Heart right ventricle (tissue), 16 donors: ENCODE measurements at regions not wholly inside any gene's neighbourhood (a gene's known extent, or its start where the extent isn't known, plus 50 kb on each side); places are given as distances from the start of the nearest gene placed in this dataset.

Experiments used
- ATAC-seq, 8 donors: fragments of 200-7000 bp; cut with Tn5 transposase; one replicate each; pipeline ENCODE4 v1.9.1; 2020; ENCODE audit warnings: mild to moderate bottlenecking in 8 of 8, moderate library complexity in 8 of 8, moderate number of reproducible peaks in 1 of 8
- DNase-seq, 2 donors: peaks; one replicate each; pipeline ENCODE4 v3.0.0-alpha.2; 2020
- H3K27ac ChIP-seq, 10 donors: fragments of 200-600 bp; sonication (generic) in 2 of 10; one replicate each; pipeline versions ENCODE4 v1.5.0 to v1.8.0; 2020 to 2022; ENCODE audit warnings: mild to moderate bottlenecking in 3 of 10
- H3K27me3 ChIP-seq, 7 donors: fragments of 200-600 bp; one replicate each; pipeline ENCODE4 v1.8.0; 2021 to 2022; ENCODE audit warnings: mild to moderate bottlenecking in 2 of 7
- H3K36me3 ChIP-seq, 9 donors: fragments of 200-600 bp; sonication (generic) in 1 of 9; one replicate each; pipeline versions ENCODE4 v1.5.0 to v1.8.0; 2020 to 2022; ENCODE audit warnings: mild to moderate bottlenecking in 2 of 9
- H3K4me1 ChIP-seq, 9 donors: fragments of 200-600 bp; sonication (generic) in 1 of 9; one replicate each; pipeline versions ENCODE4 v1.5.0 to v1.8.0; 2020 to 2022; ENCODE audit warnings: mild to moderate bottlenecking in 4 of 9
- H3K4me3 ChIP-seq, 10 donors: fragments of 200-600 bp; sonication (generic) in 2 of 10; one replicate each; pipeline versions ENCODE4 v1.5.0 to v1.8.0; 2020 to 2022; ENCODE audit warnings: mild to moderate bottlenecking in 7 of 10, moderate library complexity in 2 of 10
- H3K9me3 ChIP-seq, 11 donors: fragments of 200-600 bp in 10 of 11; sonication (generic) in 2 of 11; one replicate each; pipeline versions ENCODE4 v1.5.0 to v1.8.0; 2013 to 2022; ENCODE audit warnings: mild to moderate bottlenecking in 2 of 11, control low read depth in 1 of 11, moderate library complexity in 1 of 11
- WGBS, 2 donors: extraction: QIAGEN DNeasy Blood & Tissue Kit; methylation state at CpG; one replicate each; pipeline ENCODE4 v1.1.7; 2013; ENCODE audit warnings: inconsistent platforms in 1 of 2; 5-methylcytosine and 5-hydroxymethylcytosine counted together
- intact Hi-C, 10 donors: fragments of 100-400 bp; cut with DNase I; formaldehyde crosslinking; loops; one replicate each; pipeline versions ENCODE4 v1.11.1 to v1.14.2; 2022
- TF ChIP-seq, protein P1 (sequence below), 9 donors: fragments of 200-600 bp; sonication (generic) in 2 of 9; IDR thresholded peaks; one replicate each; pipeline versions ENCODE4 v1.5.0 to v1.8.0; 2021 to 2022; ENCODE audit warnings: antibody characterized with exemption in 9 of 9, mild to moderate bottlenecking in 5 of 9, moderate library complexity in 1 of 9
- donor health status: Arrhythmogenic right ventricular cardiomyopathy.
- donor health status: ischemic (EF 13 %, LVEDD 7.1; RV severe dilation, severe dysfunction).
- donor health status: healthy with polysubstance abuse.
- donor health status: DM: no; HTN: yes; CAD: no.
- donor health status: DM: no; HTN: no; CAD: no.
- donor health status: ischemic (EF 25% LVEDD 6.9; RV normal size, moderate dysfunction).
- donor health status: ischemic (EF 25% LVEDD 5.7; RV mildly dilated, moderate dysfunction).
- donor health status: healthy.
- donor health status: DM: yes; HTN: yes; CAD: no.
- donor health status: Ischemic cardiomyopathy.
- donor health status: ischemic (EF 35%, LVEDD 5.7; RV mildly dilated, moderate dysfunction).
- donor health status: nonischemic (EF 11% LVEDD 7.7; RV severe dilation, severe dysfunction).
- donor health status: DM: yes; HTN: yes; CAD: no.
- donor health status: PGD.
- donor health status: ischemic (EF 29% LVEDD 5.4; RV normal size, mild dysfunction).
- donor health status: nonischemic (EF 23%, LVEDD 6.1; RV moderate dilation, normal function).

DNA sequence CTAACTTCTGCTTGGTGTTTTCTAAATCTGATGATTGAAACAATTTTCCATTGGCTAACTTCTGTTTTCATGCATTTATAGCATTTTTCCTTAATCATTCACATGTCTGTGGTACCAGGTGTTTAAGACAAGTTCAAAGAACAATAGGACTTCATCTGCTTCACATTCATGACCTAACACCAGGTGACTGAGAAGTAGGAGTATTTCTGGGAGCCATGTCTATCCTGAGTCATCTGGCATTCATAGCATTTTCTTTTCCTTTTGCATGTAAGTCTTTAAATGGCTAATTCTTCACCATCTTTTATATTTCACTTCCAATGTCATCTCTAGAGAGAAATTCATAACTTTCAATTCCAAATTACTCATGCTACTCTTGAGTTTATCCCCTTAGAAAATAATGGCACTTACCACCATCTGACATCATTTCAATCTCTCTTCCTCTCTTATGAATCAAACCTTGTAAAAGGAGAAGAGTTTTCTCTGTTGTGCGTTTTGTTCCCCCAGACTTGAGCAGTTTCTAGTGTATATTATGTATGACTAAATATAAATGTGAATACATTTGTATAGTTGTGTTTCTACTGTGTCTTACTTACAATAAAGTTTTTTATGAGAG is 1196.1 kb upstream of the CDH9 start:
- H3K27me3 ChIP-seq = no peaks in the 10 kb centered on the region
- intact Hi-C loops = no loop called here
- ATAC-seq = no peak
- H3K36me3 ChIP-seq = no peaks in the 10 kb centered on the region
- no peak overlapping the region for H3K27ac ChIP-seq
- 64 to 77% methylated on average over 1 of the region's 1 CpG for WGBS, 2 donors
- no peaks in the 10 kb centered on the region for H3K4me1 ChIP-seq
- H3K4me3 ChIP-seq = no peak overlapping the region
- TF ChIP-seq, protein P1, sequence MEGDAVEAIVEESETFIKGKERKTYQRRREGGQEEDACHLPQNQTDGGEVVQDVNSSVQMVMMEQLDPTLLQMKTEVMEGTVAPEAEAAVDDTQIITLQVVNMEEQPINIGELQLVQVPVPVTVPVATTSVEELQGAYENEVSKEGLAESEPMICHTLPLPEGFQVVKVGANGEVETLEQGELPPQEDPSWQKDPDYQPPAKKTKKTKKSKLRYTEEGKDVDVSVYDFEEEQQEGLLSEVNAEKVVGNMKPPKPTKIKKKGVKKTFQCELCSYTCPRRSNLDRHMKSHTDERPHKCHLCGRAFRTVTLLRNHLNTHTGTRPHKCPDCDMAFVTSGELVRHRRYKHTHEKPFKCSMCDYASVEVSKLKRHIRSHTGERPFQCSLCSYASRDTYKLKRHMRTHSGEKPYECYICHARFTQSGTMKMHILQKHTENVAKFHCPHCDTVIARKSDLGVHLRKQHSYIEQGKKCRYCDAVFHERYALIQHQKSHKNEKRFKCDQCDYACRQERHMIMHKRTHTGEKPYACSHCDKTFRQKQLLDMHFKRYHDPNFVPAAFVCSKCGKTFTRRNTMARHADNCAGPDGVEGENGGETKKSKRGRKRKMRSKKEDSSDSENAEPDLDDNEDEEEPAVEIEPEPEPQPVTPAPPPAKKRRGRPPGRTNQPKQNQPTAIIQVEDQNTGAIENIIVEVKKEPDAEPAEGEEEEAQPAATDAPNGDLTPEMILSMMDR (IDR thresholded peaks at IDR 0.05) = no peak
- H3K9me3 ChIP-seq = peaks cover 0 to 16% (median 0%) of the 10 kb centered on the region in 11 donors
- no peak for DNase-seq

DNA sequence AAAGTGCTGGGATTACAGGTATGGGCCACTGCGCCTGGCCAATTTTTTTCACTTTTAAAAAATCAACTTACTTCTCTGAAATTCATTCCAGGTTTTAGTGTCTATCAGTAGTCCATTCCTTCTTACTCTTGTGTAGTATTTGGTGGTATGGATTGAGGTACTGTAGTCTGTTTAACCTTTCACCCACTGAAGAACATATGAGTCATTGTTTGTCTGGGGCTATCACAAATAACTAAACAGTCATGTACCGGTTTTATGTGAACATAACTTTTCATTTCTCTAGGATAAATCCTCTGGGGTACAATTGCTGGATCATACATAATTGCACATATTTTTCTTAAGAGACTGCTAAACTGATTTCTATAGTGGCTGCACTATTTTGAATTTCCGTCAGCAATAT is 1188.0 kb upstream of the CDH9 start:
- Histone ChIP-seq H3K27ac (no peak overlapping the region), H3K4me1 (no peaks in the 10 kb centered on the region), H3K27me3 (no peaks in the 10 kb centered on the region), H3K4me3 (no peak overlapping the region), H3K9me3 (peaks cover 0 to 22% (median 0%) of the 10 kb centered on the region in 11 donors), H3K36me3 (no peaks in the 10 kb centered on the region)
- 90% methylated on average over 3 of the region's 3 CpGs for WGBS, 2 donors
- ATAC-seq (no peak), DNase-seq (no peak)
- TF ChIP-seq, protein P1 (IDR thresholded peaks at IDR 0.05) = no peak
- intact Hi-C loops = no loop called here

DNA sequence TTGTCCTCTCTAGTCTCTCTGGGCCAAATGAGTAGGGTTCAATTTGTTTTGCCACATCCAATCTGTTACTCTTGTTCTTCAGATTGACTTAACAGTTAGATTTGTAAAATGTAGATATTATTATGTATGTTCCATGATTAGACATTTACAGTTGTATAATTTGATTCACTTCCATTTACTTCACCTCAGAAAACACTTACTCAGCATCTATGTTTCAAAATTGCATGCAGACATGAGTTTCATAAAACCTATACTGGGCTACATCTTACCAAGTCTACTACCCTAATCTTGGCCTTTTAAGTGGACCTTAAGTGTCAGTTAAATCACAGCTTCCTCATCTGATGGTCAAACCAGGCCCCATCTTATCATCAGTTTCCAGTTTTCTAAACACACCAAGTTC is 1181.2 kb upstream of the CDH9 start:
- peaks cover 0 to 28% (median 0%) of the 10 kb centered on the region in 11 donors for H3K9me3 ChIP-seq
- no peak overlapping the region for H3K4me3 ChIP-seq
- DNase-seq (no peak), ATAC-seq (no peak)
- H3K27ac ChIP-seq = no peak overlapping the region
- H3K4me1 ChIP-seq = no peaks in the 10 kb centered on the region
- TF ChIP-seq, protein P1 (IDR thresholded peaks at IDR 0.05) = no peak
- H3K36me3 ChIP-seq = no peaks in the 10 kb centered on the region
- intact Hi-C loops = no loop called here
- H3K27me3 ChIP-seq = no peaks in the 10 kb centered on the region

DNA sequence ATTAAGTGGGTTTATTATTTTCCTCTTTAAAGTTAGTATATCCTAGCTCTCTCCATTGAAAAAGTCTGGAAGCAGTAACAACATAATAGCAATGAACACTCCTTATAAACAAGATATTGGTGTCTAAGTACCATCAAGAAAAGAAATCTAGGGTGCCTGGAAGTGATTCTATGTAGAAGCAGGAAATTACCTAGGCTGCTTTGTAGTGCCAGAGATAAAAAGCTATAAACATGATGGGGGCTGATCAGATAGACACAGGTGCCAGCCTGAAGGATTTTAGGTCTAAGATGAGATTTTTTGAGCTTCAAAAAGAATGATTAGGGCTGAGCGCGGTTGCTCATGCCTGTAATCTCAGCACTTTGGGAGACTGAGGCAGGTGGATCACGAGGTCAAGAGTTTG is 1179.3 kb upstream of the CDH9 start:
- Histone ChIP-seq H3K4me1 (no peaks in the 10 kb centered on the region), H3K9me3 (peaks cover 0 to 22% (median 0%) of the 10 kb centered on the region in 11 donors), H3K4me3 (no peak overlapping the region), H3K36me3 (no peaks in the 10 kb centered on the region), H3K27me3 (no peaks in the 10 kb centered on the region), H3K27ac (no peak overlapping the region)
- WGBS, 2 donors = 79 to 84% methylated on average over 3 of the region's 3 CpGs
- TF ChIP-seq, protein P1 (IDR thresholded peaks at IDR 0.05) = no peak
- DNase-seq (no peak), ATAC-seq (no peak)
- intact Hi-C loops = no loop called here
